PC-9 (cell line): ENCODE measurements at regions not wholly inside any gene's neighbourhood (a gene's known extent, or its start where the extent isn't known, plus 50 kb on each side); places are given as distances from the start of the nearest gene placed in this dataset.
A peak's percentile ranks its signal among the peaks of the same experiment; 100 is the strongest.

ENCODE experiments used
- BruUV-seq: library from RNA; stranded (reverse); fragments of 400-500 nt; replicated peaks from 2 replicates; lab custom pipeline; 2021; lab: Mats Ljungman, UMichigan
- CTCF ChIA-PET: fragments of 300-600 bp; sonication (Branson Sonifier 250); formaldehyde crosslinking; loops from one replicate; lab custom pipeline; 2022; ENCODE audit warnings: antibody characterized with exemption; lab: Charles Lee
- POLR2A ChIA-PET: fragments of 300-600 bp; sonication (Branson Sonifier 250); formaldehyde crosslinking; loops from one replicate; lab custom pipeline; 2022; ENCODE audit warnings: antibody characterized with exemption; ENCODE audit not compliant: unreplicated experiment; lab: Charles Lee
- DNase-seq, 2 experiments: peaks; one replicate each; pipeline versions ENCODE4 v3.0.0 to v3.0.0-alpha.2; 2015 to 2022; ENCODE audit warnings: mixed read lengths in 1 of 2
- H2AFZ ChIP-seq: fragments of 200-600 bp; sonication (generic); 2 replicates; pipeline ENCODE4 v1.8.1; 2017; ENCODE audit warnings: antibody characterized with exemption
- H3F3A ChIP-seq: fragments of 200-600 bp; sonication (generic); 2 replicates; pipeline ENCODE4 v1.8.1; 2017; ENCODE audit warnings: antibody characterized with exemption, mild to moderate bottlenecking, low read depth; ENCODE audit not compliant: insufficient read depth
- H3K27ac ChIP-seq: fragments of 200-600 bp; sonication (generic); 2 replicates; pipeline ENCODE4 v1.6.1; 2016; ENCODE audit warnings: mixed run types
- H3K27me3 ChIP-seq: fragments of 200-600 bp; sonication (generic); 2 replicates; pipeline ENCODE4 v1.6.1; 2016; ENCODE audit warnings: low read depth, mixed run types; ENCODE audit not compliant: insufficient read depth
- H3K36me3 ChIP-seq: fragments of 200-600 bp; sonication (generic); 2 replicates; pipeline ENCODE4 v1.6.1; 2016; ENCODE audit warnings: low read depth, mixed run types
- H3K4me1 ChIP-seq: fragments of 200-600 bp; sonication (generic); replicated peaks from 2 replicates; pipeline ENCODE4 v1.6.1; 2016; ENCODE audit warnings: mixed run types; ENCODE audit not compliant: insufficient read depth
- H3K4me2 ChIP-seq: fragments of 200-600 bp; sonication (generic); 2 replicates; pipeline ENCODE4 v1.6.1; 2017; ENCODE audit warnings: mixed run types
- H3K4me3 ChIP-seq: fragments of 200-600 bp; sonication (generic); 2 replicates; pipeline ENCODE4 v1.6.1; 2016; ENCODE audit warnings: mixed run types
- H3K79me2 ChIP-seq: fragments of 200-600 bp; sonication (generic); 2 replicates; pipeline ENCODE4 v1.6.1; 2017; ENCODE audit warnings: low read depth, mixed run types
- H3K9me2 ChIP-seq: fragments of 200-600 bp; sonication (generic); 2 replicates; pipeline ENCODE4 v1.8.1; 2017; ENCODE audit warnings: mild to moderate bottlenecking; ENCODE audit not compliant: insufficient read depth
- H3K9me3 ChIP-seq: fragments of 200-600 bp; sonication (generic); 2 replicates; pipeline ENCODE4 v1.8.1; 2016; ENCODE audit warnings: low read depth; ENCODE audit not compliant: insufficient read depth
- H4K20me1 ChIP-seq: fragments of 200-600 bp; sonication (generic); 2 replicates; pipeline ENCODE4 v1.8.1; 2017; ENCODE audit not compliant: insufficient read depth
- EZH2 ChIP-seq: fragments of 200-600 bp; sonication (generic); IDR thresholded peaks from 2 replicates; pipeline ENCODE4 v1.8.0; 2017; ENCODE audit warnings: antibody characterized with exemption, low read depth
- intact Hi-C: fragments of 100-400 bp; cut with micrococcal nuclease; formaldehyde crosslinking; loops from one replicate; pipeline ENCODE4 v1.10.0; 2022; ENCODE audit not compliant: unreplicated experiment
- TF ChIP-seq, protein P1 (sequence below): fragments of 200-600 bp; sonication (generic); conservative IDR thresholded peaks from 2 replicates; pipeline ENCODE4 v1.6.1; 2017; ENCODE audit warnings: mixed run types, antibody characterized with exemption, mild to moderate bottlenecking, moderate library complexity

DNA sequence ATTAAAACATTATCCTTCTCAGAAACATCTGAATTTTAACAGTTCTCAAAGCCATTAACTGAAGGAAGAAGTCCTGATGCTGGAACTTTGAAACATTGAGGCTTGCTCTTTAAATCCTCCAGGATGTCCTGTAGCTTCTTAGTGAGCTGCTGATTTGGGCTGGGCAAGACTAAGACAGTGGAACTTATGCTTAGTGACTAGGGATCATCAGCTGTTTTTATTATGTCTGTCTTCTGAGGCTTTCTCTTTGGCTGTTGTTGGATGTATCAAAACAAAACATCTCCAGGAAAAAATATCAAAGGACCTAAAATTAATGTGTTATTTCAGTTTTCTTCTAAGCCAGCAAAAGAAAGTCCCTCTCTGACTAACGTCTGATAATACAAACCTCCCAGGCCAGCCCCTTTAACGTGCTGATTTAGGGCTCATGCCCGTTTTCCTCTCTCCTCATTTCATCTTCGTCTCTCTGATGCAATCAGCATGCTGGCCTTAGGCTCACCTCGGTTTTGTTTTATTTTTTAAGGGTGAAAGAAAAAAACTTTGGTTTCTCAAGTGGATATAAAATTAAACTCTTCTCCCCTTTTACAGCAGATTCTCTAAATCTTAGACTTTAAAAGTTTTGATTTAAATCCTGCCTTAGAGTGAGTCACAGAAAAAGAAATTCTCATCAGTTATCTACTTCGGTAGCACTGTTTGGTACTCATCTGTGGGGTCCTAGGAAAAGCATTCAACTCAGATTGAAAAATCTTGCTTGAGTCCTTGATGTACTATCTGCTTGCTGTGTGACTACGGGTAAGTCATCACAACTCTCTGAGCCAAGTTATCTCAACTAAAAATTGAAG lies 106.2 kb upstream of the CCDC91 start:
- Histone ChIP-seq H3K9me3 (no peaks in the 10 kb centered on the region), H3K9me2 (no peaks in the 10 kb centered on the region), H3K27me3 (no peaks in the 10 kb centered on the region), H3K27ac (no peak overlapping the region), H2AFZ (no peak overlapping the region), H4K20me1 (no peaks in the 10 kb centered on the region), H3K79me2 (no peaks in the 10 kb centered on the region), H3K4me3 (no peak overlapping the region), H3K4me2 (no peak overlapping the region), H3F3A (no peaks in the 10 kb centered on the region), H3K36me3 (no peaks in the 10 kb centered on the region), H3K4me1 (no peaks in the 10 kb centered on the region)
- CTCF ChIA-PET, result no interaction called here
- no TSS peak for BruUV-seq
- intact Hi-C loops, result no loop called here
- POLR2A ChIA-PET, result no interaction called here
- TF ChIP-seq EZH2, result no peak
- TF ChIP-seq, protein P1, sequence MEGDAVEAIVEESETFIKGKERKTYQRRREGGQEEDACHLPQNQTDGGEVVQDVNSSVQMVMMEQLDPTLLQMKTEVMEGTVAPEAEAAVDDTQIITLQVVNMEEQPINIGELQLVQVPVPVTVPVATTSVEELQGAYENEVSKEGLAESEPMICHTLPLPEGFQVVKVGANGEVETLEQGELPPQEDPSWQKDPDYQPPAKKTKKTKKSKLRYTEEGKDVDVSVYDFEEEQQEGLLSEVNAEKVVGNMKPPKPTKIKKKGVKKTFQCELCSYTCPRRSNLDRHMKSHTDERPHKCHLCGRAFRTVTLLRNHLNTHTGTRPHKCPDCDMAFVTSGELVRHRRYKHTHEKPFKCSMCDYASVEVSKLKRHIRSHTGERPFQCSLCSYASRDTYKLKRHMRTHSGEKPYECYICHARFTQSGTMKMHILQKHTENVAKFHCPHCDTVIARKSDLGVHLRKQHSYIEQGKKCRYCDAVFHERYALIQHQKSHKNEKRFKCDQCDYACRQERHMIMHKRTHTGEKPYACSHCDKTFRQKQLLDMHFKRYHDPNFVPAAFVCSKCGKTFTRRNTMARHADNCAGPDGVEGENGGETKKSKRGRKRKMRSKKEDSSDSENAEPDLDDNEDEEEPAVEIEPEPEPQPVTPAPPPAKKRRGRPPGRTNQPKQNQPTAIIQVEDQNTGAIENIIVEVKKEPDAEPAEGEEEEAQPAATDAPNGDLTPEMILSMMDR, result no peak
- no peak for DNase-seq

DNA sequence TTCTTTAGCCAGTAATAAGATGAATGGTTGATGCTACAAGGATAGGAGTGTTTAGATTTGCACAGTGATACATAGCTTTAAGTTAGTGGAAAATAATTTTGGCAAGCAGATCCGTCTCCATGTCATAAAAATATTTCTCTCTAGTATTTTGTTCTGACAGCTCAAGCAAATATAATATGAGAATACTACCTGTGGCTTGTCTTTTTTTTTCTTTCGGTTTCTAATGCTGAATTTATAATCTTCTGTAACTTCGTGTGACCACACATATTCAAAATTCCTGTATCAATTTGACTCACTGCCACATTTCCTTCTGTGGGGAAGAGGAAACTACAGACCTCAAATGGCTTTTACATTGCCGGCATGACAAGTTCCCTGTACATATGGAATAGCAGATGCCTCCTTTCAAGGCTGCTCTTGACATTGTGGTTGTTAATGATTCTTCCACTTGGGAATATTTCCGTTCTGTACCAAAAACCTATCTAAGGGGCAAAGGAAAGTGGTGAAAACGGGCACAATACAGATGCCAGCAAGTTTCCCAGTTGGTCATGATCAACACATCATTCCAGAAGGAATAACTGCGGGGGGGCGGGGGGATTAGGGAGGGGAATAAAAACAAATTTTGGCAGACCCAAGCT lies 103.6 kb upstream of the CCDC91 start:
- H3K4me3 ChIP-seq, result no peak overlapping the region
- no peaks in the 10 kb centered on the region for H4K20me1 ChIP-seq
- no peaks in the 10 kb centered on the region for H3K36me3 ChIP-seq
- no peak overlapping the region for H3K27ac ChIP-seq
- H3K9me3 ChIP-seq, result no peaks in the 10 kb centered on the region
- no peaks in the 10 kb centered on the region for H3F3A ChIP-seq
- no peak overlapping the region for H3K4me2 ChIP-seq
- intact Hi-C loops, result no loop called here
- H3K27me3 ChIP-seq, result no peaks in the 10 kb centered on the region
- ChIA-PET POLR2A (no interaction called here), CTCF (no interaction called here)
- H3K9me2 ChIP-seq, result no peaks in the 10 kb centered on the region
- H2AFZ ChIP-seq, result no peak overlapping the region
- H3K4me1 ChIP-seq, result no peaks in the 10 kb centered on the region
- TF ChIP-seq EZH2, result no peak
- TF ChIP-seq, protein P1, result no peak
- no peaks in the 10 kb centered on the region for H3K79me2 ChIP-seq
- no TSS peak for BruUV-seq
- no peak for DNase-seq

DNA sequence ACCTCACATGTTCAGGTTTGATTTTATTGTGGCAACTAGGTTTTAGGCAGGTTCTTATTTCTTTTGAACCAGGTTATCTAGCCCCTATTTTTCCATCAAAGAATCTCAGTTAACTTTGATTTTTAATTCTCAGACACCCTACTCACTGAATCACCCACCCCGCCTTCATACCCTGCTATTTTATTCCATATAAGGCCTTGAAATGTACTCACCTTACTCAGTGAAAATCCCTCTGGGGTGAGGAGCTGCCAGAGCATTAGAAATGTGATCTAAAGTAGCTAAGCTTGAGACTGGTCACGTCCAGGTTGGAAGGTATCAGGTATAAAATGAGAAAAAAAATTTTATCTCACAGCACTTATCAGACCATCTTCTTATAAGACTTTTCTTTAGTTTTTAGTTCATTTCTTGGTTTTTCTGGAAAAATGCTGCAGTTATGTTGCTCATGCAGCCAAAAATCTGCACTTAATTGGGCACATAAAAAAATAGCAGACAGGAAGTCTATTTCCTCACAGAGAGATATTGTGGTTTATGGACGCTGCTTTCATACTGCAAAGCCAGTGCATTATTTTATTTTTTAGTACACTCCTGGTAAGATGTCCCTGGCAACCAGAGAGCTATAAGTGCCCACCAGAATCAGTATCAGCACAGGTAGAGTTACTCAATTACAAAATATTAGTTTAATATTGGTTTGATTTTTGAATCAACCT lies 101.5 kb upstream of the CCDC91 start:
- CTCF ChIA-PET, result interaction anchor here (0.6 kb wide), 1 partner anchor 267 kb away, joined by 5 read pairs; no protein-coding TSS in a partner anchor

More for the DNA sequence above, 101.5 kb upstream of the CCDC91 start:
- no peaks in the 10 kb centered on the region for H3K9me2 ChIP-seq
- no peaks in the 10 kb centered on the region for H3K27me3 ChIP-seq
- DNase-seq, result peak in 1 of 2 experiments; percentile 37
- no TSS peak for BruUV-seq
- intact Hi-C loops, result no loop called here
- H3F3A ChIP-seq, result no peaks in the 10 kb centered on the region
- H3K27ac ChIP-seq, result no peak overlapping the region
- TF ChIP-seq, protein P1, result no peak
- no peak for TF ChIP-seq EZH2
- POLR2A ChIA-PET, result no interaction called here
- H3K36me3 ChIP-seq, result no peaks in the 10 kb centered on the region
- H3K79me2 ChIP-seq, result no peaks in the 10 kb centered on the region
- no peaks in the 10 kb centered on the region for H4K20me1 ChIP-seq
- H3K4me1 ChIP-seq, result no peaks in the 10 kb centered on the region
- no peaks in the 10 kb centered on the region for H3K9me3 ChIP-seq
- no peak overlapping the region for H3K4me3 ChIP-seq
- no peak overlapping the region for H2AFZ ChIP-seq
- no peak overlapping the region for H3K4me2 ChIP-seq
